ENCODE measurements at regions not wholly inside any gene's neighbourhood (a gene's known extent, or its start where the extent isn't known, plus 50 kb on each side); places are given as distances from the start of the nearest gene placed in this dataset.
"Not testable (repeated sequence)": the region's sequence is repeated elsewhere in the genome, so short reads cannot be mapped to it uniquely, and the experiment has no call there.

DNA sequence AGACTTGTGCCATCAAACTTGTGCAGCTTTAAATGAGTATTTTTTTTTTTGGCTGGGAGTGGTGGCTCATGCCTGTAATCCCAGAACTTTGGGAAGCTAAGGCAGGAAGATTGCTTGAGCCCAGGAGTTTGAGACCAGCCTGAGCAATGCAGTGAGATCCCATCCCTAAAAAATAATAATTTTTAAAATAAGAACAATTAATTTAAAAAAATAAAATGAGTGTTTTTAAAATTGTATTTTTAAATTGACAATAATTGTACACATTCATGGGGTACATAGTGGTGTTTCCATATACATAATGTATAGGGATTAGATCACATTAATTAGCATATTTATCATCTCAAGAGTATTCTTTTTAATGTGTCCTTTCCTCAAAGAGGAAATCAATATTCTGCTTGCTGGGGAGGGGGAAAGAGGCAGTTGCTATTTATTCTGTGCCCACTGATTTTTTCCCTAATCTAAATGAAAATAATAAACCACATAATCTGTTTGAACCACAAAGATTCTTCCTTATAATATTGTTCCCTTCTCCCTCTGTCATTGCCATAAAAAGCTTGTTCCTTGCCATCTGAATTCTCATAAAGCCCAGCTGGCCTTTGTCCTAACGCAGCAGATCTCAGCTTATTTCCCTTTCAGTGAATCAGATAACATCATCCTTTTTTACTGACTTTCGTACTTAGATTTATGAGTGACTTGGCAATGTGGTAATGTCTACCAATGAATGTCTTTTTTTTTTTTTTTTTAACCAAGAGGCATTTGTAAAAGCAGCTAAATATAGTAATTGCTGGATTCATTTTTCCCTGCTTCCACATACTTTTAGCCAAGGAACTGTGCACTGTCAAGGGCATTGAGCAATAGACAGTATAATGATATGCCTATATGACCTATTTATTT is 81.8 kb upstream of the RUBCNL start:
- TF ChIP-seq, protein P1, sequence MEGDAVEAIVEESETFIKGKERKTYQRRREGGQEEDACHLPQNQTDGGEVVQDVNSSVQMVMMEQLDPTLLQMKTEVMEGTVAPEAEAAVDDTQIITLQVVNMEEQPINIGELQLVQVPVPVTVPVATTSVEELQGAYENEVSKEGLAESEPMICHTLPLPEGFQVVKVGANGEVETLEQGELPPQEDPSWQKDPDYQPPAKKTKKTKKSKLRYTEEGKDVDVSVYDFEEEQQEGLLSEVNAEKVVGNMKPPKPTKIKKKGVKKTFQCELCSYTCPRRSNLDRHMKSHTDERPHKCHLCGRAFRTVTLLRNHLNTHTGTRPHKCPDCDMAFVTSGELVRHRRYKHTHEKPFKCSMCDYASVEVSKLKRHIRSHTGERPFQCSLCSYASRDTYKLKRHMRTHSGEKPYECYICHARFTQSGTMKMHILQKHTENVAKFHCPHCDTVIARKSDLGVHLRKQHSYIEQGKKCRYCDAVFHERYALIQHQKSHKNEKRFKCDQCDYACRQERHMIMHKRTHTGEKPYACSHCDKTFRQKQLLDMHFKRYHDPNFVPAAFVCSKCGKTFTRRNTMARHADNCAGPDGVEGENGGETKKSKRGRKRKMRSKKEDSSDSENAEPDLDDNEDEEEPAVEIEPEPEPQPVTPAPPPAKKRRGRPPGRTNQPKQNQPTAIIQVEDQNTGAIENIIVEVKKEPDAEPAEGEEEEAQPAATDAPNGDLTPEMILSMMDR (IDR thresholded peaks at IDR 0.05), result no peak

DNA sequence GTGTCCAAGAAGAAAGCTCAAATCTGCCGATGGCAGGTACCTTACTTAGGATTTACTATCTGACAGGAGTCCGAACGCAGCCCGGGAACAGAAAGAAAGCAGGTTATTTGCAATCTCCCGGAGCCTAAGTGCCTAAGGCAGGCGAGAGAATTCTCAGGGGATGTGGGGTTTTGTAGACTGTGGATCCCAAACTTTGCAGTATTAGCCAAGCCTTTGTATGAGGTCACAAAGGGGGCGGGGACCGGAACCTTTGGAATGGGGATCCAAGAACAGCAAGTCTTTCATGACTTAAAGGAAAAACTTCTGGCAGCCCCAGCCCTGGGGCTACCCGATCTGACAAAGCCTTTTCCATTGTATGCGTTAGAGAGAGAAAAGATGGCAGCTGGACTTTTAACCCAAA is 80.6 kb upstream of the RUBCNL start:
- DNase-seq (ENCODE audit: low spot score); H3K4me3 ChIP-seq: not testable (repeated sequence)
- H3K27ac ChIP-seq, result peak overlapping the region in 1 of 2 donors; percentile 28

More for the DNA sequence above, 81.8 kb upstream of the RUBCNL start:
- H3K4me3 ChIP-seq, result no peak overlapping the region
- peak overlapping the region in 1 of 2 donors; percentile 3 for H3K27ac ChIP-seq
- no peak for DNase-seq (ENCODE audit: low spot score)

DNA sequence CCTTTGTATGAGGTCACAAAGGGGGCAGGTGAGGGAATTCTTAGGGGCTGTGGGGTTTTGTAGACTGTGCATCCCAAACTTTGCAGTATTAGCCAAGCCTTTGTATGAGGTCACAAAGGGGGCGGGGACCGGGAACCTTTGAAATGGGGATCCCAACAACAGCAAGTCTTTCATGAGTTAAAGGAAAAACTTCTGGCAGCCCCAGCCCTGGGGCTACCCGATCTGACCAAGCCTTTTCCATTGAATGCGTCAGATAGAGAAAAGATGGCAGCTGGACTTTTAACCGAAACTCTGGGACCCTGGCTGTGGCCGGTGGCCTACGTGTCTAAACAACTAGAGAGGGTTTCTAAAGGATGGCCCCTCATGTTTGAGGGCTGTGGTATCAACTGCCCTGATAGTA is 79.0 kb upstream of the RUBCNL start:
- not testable (repeated sequence) for DNase-seq (ENCODE audit: low spot score); H3K27ac ChIP-seq; H3K4me3 ChIP-seq

DNA sequence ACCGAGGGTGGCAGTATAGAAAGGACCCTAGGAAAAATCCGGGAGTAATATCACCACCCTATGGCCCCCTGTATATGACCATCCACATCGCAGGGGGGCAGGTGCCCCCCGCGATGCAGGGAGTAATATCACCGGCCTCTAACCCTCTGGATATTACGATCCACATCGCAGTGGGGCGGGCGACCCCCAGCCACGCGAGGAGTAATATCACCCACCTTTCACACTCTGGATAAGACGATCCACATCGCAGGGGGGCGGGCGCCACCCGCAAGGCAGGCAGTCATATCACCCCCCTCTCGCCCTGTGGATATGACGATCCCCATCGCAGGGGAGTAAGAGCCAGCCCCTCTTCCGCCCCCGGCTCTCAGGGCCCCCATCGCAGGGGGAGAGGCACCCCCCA is 76.7 kb upstream of the RUBCNL start:
- no peak for DNase-seq (ENCODE audit: low spot score)
- Histone ChIP-seq H3K27ac (no peak overlapping the region), H3K4me3 (no peak overlapping the region)
- TF ChIP-seq, protein P1 (IDR thresholded peaks at IDR 0.05), result no peak

DNA sequence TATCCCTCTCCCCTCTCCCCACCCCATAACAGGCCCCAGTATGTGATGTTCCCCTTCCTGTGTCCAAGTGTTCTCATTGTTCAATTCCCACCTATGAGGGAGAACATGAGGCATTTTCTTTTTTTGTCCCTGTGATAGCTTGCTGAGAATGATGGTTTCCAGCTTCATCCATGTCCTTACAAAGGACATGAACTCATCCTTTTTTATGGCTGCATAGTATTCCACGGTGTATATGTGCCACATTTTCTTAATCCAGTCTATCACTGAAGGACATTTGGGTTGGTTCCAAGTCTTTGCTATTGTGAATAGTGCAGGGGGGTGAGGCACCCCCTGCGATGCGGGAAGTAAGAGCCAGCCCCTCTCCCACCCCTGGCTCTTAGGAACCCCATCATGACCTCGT is 73.2 kb upstream of the RUBCNL start:
- not testable (repeated sequence) for DNase-seq (ENCODE audit: low spot score); H3K4me3 ChIP-seq

DNA sequence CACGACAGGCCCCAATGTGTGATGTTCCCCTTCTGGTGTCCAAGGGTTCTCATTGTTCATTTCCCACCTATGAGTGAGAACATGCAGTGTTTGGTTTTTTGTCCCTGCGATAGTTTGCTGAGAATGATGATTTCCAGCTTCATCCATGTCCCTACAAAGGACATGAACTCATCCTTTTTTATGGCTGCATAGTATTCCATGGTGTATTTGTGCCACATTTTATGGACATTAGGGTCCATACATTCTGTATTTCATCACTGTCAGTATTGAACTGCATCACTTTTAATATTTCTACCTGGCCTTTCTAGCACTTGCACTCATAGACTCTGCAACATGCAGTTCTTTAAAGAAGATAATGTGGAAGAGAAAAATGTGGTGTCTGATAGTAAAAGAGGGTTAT is 70.2 kb upstream of the RUBCNL start:
- H3K4me3 ChIP-seq; DNase-seq (ENCODE audit: low spot score); H3K27ac ChIP-seq: not testable (repeated sequence)

More for the DNA sequence above, 73.2 kb upstream of the RUBCNL start:
- not testable (repeated sequence) for H3K27ac ChIP-seq

DNA sequence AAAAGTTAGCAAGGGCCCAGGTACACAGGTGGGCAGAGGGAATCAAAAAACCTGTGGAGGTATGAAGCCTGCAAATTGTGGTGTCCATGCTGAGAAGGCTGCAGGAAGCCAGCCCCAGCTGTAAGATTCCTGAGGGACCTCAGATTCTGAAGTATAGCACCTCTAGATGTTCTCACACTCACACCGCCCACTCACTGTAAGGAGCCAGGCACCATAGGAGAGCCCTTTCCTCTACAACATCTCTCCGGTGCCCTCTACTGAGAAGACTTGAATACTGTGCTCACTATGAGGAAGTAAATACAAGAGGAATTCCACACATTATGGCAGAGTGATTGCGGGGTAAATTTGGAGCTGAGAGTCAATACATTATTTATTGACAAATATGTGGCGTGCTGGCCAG is 68.9 kb upstream of the RUBCNL start:
- H3K4me3 ChIP-seq; DNase-seq (ENCODE audit: low spot score); H3K27ac ChIP-seq: not testable (repeated sequence)

DNA sequence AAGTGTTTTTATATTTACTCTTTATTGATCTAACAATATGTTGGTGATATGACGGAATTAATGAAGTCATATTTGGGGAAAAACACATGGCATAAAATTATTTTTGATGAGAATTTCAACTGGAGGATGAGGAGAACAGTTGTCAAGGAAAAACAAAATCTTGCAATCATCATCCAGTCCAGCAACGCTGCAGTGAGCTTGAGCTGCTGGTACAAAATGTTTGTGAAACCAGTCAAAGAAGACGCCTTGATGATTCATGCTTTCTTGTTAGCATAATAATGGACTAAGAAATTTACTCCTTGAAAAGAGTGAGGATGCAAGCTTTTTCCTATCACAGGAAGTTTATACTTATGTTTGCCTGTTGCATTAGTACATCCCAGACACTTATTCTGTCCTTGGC is 64.1 kb upstream of the RUBCNL start:
- H3K4me3 ChIP-seq; H3K27ac ChIP-seq; DNase-seq (ENCODE audit: low spot score): not testable (repeated sequence)

DNA sequence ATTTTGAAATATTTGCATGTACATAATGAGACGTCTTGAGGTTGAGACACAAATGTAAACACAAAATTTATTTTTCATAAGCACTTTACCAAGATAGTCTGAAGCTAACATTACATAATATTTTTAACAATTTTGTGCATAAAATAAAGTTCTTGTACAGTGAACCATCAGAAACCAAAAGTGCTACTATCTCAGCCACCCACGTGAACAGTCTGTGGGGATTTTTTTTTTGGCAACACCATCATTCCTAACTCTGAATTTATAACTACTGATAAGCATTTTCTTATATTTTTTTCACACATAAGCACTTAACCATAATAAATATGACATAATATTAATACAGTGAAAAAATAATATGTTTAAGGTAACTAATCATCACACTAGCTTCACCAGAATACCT is 62.9 kb upstream of the RUBCNL start:
- not testable (repeated sequence) for DNase-seq (ENCODE audit: low spot score); H3K27ac ChIP-seq; H3K4me3 ChIP-seq

DNA sequence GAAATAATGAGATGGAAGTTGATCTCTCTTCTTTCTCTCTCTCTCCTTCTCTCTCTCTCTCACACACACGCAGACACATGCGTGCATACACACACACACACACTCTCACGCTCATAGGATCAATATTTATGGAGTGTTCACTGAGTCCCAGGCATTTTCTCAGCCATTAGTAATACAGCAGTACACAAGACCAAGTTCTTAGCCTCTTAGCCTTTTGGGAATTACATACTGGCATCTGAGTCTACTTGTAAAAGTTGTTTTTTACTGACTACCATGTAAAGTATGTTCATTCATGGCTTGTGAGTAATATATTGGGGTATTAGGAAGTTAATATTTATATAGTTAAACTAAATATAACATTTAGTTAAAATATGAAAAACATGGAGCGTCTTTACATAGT is 61.1 kb upstream of the RUBCNL start:
- DNase-seq (ENCODE audit: low spot score); H3K4me3 ChIP-seq; H3K27ac ChIP-seq: not testable (repeated sequence)

DNA sequence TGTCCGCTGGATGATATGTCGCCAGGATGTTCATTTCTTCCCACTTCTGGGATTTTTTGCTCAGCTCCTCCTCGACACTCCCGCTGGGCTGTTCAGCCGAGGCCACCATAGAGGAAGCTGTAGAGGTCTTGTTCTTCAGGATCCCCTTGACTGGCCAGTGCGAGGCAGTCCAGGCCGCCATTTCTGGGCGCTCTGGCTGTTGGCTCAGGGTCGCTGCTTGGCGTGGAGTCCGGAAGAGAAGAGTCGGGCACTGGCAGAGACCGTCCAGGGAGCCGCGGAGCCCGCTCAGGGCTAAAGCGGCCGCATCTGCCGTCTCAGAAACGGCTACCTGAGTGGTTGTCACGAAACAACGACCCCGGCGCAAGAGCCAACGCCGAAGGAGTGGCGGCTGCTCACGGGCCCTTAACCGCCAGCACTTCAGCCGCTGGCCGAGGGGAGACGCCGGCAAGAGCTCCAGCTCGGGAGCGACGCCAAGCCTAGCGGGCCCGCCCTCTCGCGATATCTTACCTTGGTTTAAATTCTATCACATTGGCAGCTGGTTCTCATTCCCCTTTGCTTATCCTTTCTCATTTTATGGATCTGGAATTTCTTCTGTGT is 50.9 kb upstream of the RUBCNL start:
- not testable (repeated sequence) for DNase-seq (ENCODE audit: low spot score); H3K4me3 ChIP-seq

More for the DNA sequence above, 50.9 kb upstream of the RUBCNL start:
- H3K27ac ChIP-seq, result not testable (repeated sequence)

Measured in coronary artery (tissue), 2 donors.